WTC11 (cell line): ENCODE measurements at regions not wholly inside any gene's neighbourhood (a gene's known extent, or its start where the extent isn't known, plus 50 kb on each side); places are given as distances from the start of the nearest gene placed in this dataset.

Experiments
- ATF1 ChIP-seq: sonication (generic); formaldehyde crosslinking; IDR thresholded peaks from 2 replicates; pipeline ENCODE4 v1.8.1; 2023; ENCODE audit warnings: mild to moderate bottlenecking, moderate library complexity, missing genetic modification reagents
- CREB1 ChIP-seq: sonication (generic); formaldehyde crosslinking; IDR thresholded peaks from 2 replicates; pipeline ENCODE4 v1.8.0; 2023; ENCODE audit warnings: mild to moderate bottlenecking, missing genetic modification reagents
- GRHL2 ChIP-seq: fragments of 250-450 bp; sonication (Bioruptor Pico); IDR thresholded peaks from 2 replicates; pipeline ENCODE4 v1.8.0; 2022; ENCODE audit warnings: mild to moderate bottlenecking, moderate library complexity; ENCODE audit not compliant: insufficient replicate concordance, severe bottlenecking
- MAX ChIP-seq: sonication (generic); formaldehyde crosslinking; IDR thresholded peaks from 2 replicates; pipeline ENCODE4 v1.8.0; 2022; ENCODE audit warnings: mild to moderate bottlenecking, missing genetic modification reagents
- MXD4 ChIP-seq: fragments of 250-450 bp; sonication (Bioruptor Pico); IDR thresholded peaks from 2 replicates; pipeline ENCODE4 v1.8.0; 2021; ENCODE audit warnings: mild to moderate bottlenecking, moderate library complexity, borderline replicate concordance
- RELA ChIP-seq: sonication (generic); formaldehyde crosslinking; IDR thresholded peaks from 2 replicates; pipeline ENCODE4 v1.8.1; 2022; ENCODE audit warnings: missing genetic modification reagents, mild to moderate bottlenecking, borderline replicate concordance
- SMAD3 ChIP-seq: sonication (generic); formaldehyde crosslinking; IDR thresholded peaks from 2 replicates; pipeline ENCODE4 v1.8.0; 2022; ENCODE audit warnings: missing genetic modification reagents, mild to moderate bottlenecking, borderline replicate concordance
- TP53 ChIP-seq: sonication (generic); formaldehyde crosslinking; IDR thresholded peaks from 2 replicates; pipeline ENCODE4 v1.8.1; 2023; ENCODE audit warnings: mild to moderate bottlenecking, missing genetic modification reagents
- ZNF232 ChIP-seq: sonication (generic); formaldehyde crosslinking; IDR thresholded peaks from 2 replicates; pipeline ENCODE4 v1.8.0; 2022; ENCODE audit warnings: mild to moderate bottlenecking, missing genetic modification reagents
- TF ChIP-seq, protein P1 (sequence below): sonication (generic); formaldehyde crosslinking; IDR thresholded peaks from 2 replicates; pipeline ENCODE4 v1.8.1; 2023; ENCODE audit warnings: mild to moderate bottlenecking, missing genetic modification reagents, moderate library complexity
- TF ChIP-seq, protein P2 (sequence below): fragments of 200-600 bp; IDR thresholded peaks from 2 replicates; pipeline ENCODE4 v1.8.0; 2022; ENCODE audit warnings: antibody characterized with exemption

GRCh38 chr10:36577126-36577525, 548.3 kb upstream of the ANKRD30A start:
- TF ChIP-seq, protein P1, sequence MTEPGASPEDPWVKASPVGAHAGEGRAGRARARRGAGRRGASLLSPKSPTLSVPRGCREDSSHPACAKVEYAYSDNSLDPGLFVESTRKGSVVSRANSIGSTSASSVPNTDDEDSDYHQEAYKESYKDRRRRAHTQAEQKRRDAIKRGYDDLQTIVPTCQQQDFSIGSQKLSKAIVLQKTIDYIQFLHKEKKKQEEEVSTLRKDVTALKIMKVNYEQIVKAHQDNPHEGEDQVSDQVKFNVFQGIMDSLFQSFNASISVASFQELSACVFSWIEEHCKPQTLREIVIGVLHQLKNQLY (CRISPR knock-in tag): no peak
- TF ChIP-seq CREB1 (CRISPR knock-in tag): no peak
- TF ChIP-seq, protein P2, sequence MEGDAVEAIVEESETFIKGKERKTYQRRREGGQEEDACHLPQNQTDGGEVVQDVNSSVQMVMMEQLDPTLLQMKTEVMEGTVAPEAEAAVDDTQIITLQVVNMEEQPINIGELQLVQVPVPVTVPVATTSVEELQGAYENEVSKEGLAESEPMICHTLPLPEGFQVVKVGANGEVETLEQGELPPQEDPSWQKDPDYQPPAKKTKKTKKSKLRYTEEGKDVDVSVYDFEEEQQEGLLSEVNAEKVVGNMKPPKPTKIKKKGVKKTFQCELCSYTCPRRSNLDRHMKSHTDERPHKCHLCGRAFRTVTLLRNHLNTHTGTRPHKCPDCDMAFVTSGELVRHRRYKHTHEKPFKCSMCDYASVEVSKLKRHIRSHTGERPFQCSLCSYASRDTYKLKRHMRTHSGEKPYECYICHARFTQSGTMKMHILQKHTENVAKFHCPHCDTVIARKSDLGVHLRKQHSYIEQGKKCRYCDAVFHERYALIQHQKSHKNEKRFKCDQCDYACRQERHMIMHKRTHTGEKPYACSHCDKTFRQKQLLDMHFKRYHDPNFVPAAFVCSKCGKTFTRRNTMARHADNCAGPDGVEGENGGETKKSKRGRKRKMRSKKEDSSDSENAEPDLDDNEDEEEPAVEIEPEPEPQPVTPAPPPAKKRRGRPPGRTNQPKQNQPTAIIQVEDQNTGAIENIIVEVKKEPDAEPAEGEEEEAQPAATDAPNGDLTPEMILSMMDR: no peak
- no peak for TF ChIP-seq GRHL2
- TF ChIP-seq ZNF232 (CRISPR knock-in tag): no peak
- no peak for TF ChIP-seq RELA (CRISPR knock-in tag)
- no peak for TF ChIP-seq TP53 (CRISPR knock-in tag)
- TF ChIP-seq MXD4 (CRISPR knock-in tag): no peak
- TF ChIP-seq MAX (CRISPR knock-in tag): no peak
- TF ChIP-seq SMAD3 (CRISPR knock-in tag): no peak
- TF ChIP-seq ATF1 (CRISPR knock-in tag): no peak
